ENCODE measurements at regions not wholly inside any gene's neighbourhood (a gene's known extent, or its start where the extent isn't known, plus 50 kb on each side); places are given as distances from the start of the nearest gene placed in this dataset.

DNA sequence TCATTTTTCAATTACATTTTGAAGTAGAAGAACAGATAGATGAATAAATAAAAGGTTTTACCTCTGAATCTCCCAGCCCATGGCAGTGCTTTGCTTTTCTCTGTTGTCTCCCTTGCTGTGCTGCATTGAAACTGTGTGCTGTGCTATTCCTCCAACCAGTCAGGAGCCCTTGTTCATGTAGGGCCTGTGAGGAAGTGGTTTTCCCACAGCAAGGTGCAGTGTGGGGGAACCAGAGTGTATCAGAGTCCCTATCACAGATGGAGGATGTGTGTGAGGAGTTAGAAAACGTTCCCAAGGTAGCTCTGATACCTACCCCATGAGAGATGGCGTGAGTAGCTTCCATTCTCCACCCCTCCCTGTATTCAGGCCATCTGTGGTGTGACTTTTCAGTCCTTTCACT, 72.8 kb upstream of the RALGAPA2 start:
- TF ChIP-seq SIN3A (IDR thresholded peaks at IDR 0.05; ENCODE audit: borderline replicate concordance in 2 of 2, control insufficient read depth in 1 of 2, low read depth in 2 of 2, low read length in 2 of 2) (no peak), ZNF232 (CRISPR knock-in tag; IDR thresholded peaks at IDR 0.05) (no peak), ETV5 (CRISPR knock-in tag; IDR thresholded peaks at IDR 0.05; ENCODE audit: low read depth) (no peak), ZBTB7A (IDR thresholded peaks at IDR 0.05; ENCODE audit: borderline replicate concordance, control insufficient read depth, low read depth, low read length) (no peak), SRSF1 (IDR thresholded peaks at IDR 0.05; ENCODE audit: low read depth, low read length) (no peak), TBL1XR1 (IDR thresholded peaks at IDR 0.05; ENCODE audit: low read length in 2 of 2) (no peak), CTCF (IDR thresholded peaks at IDR 0.05 in 2 of 3, conservative IDR thresholded peaks at IDR 0.05 in 1 of 3; ENCODE audit: insufficient read depth in 2 of 3, low read depth in 1 of 3, low read length in 3 of 3) (no peak), POLR2A (conservative IDR thresholded peaks at IDR 0.05) (no peak), U2AF1 (optimal IDR thresholded peaks at IDR 0.05; ENCODE audit: low read depth, low read length) (no peak), ZKSCAN8 (CRISPR knock-in tag; IDR thresholded peaks at IDR 0.05) (no peak), ZZZ3 (IDR thresholded peaks at IDR 0.05) (no peak)

Data from K562 (cell line).